ENCODE measurements at regions not wholly inside any gene's neighbourhood (a gene's known extent, or its start where the extent isn't known, plus 50 kb on each side); places are given as distances from the start of the nearest gene placed in this dataset.
"Not testable (repeated sequence)": the region's sequence is repeated elsewhere in the genome, so short reads cannot be mapped to it uniquely, and the experiment has no call there.

GRCh38 chr7:16318989-16319915 is 102.1 kb downstream of the CRPPA start:
- no peak for DNase-seq

DNA sequence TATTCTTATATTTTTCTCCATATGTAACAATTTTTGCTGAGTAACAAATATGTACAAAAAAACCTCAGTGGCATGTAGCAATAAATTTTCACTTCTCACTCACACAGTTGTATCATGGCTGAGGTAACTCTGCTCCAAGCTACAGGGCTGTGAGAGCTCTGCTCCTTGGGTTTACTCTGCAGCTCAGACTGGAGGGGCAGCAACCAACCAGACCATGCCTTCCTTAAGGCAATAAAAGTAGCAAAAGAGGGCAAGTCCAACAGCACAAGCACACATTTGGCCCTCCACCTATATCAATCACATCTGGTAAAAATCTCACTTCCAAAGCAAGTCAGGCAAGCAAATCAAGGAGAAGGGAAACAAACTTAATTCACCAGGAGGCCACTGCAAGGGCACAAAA is 102.9 kb downstream of the CRPPA start:
- no peak for DNase-seq

DNA sequence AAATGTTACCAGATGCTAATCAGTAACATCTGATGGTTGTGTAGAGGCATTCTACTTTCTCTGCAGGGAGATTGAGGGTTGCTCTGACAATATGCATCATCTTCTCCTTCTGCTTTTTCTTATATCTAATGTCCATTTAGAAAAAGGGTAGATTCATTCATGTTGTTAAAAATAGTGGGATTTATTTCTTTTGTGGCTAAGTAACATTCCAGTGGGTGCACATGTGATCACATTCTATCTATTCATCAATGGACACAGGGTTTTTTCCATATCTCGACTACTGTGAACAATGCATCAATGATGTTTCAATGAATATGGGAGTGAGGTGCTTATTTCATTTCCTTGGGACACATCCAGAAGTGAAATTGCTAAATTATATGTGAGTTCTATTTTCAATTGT is 103.9 kb downstream of the CRPPA start:
- DNase-seq = no peak

DNA sequence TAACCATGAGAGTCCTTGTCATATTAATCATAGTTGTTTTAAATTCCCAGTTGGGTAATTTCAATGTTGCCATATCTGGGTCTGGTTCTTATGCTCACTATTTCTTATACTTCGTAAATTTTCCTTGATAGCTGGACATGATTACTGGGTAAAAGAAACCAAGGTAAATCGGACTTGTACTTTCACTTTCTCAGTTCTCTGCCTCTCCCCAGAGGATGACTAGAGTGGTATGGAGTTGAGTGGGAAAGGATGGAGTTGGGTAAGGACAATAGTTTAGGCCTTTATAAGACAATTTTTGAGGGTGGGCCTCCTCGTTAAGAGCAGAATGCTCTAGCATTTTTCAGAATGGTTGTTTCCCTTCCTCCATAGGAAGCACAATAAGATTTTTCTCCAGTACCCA is 106.1 kb downstream of the CRPPA start:
- DNase-seq = no peak

DNA sequence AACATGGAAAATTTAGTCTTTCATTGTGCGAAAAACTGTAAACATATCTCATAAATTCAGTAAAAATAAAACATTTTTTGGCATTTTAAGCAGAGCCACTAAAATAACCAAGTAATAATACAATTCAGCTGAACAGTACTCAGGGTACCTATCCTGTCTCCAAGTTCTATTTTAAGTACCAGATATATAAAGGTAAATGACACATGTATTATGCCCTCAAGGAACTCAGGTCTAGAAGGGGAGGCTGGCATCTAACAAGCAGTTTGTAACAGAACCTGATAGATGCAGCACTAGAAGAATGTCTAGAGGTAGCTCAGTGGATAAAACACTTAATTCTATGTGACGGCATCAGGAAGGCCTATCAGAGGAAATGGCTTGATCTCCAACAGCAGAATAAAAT is 112.2 kb downstream of the CRPPA start:
- DNase-seq = no peak

DNA sequence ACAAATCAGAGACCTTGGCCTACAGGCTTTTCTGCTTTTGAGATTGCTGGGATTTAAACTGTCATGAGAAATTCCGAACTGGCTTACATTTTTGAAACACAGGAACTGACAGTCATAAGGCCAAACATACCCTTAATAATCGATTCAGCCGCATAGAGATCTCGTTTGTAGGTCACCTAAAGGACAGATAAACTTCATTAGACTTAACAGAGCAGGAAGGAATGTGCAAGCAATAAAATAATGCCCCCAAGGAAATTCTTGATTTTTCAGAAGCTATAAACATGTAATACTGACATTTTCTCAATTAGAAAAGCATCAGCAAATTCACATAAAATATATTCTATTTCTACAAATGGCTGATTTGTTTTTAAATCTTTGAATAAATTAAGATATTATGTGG is 120.0 kb downstream of the CRPPA start:
- no peak for DNase-seq

- DNase-seq = no peak
Measured at GRCh38 chr7:16300361-16300895, 120.9 kb downstream of the CRPPA start.

- no peak for DNase-seq
Measured at GRCh38 chr7:16299853-16300252, 121.5 kb downstream of the CRPPA start.

DNA sequence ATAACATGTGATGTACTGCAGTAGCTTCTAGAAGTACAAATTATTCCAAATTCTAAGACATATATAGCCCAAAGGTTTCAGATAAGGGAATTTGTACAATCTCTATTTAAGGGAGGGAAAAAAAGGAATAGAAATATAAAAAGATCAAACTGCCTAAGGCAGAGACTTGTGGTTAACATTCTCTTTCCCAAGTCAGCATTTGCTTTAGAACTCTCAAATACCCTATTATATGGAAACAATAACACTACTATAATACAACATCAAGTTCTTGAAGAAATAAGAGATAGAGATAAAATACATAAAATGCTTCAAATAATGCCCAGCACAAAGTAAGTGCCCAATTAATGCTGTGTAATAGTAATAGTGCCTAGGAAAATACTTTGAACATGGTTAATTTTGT is 123.1 kb downstream of the CRPPA start:
- no peak for DNase-seq

DNA sequence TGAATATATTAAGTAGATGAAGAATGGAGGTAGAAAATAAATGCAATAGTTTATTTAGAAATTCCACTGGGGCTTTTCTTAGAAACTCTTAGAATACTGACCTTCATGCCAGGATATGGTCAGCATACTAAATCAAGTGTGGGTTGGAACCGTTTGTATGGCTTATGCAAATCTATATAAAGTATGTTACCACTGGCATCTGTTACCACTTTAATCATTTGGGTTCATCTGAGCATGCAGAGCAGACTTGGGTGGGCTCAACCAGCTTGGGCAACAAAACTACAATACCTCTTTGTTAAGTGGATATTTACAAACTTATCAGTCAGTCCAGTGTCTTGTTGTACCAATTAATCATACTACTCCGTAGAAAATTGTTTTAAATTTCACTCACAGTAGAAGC is 125.8 kb downstream of the CRPPA start:
- DNase-seq = no peak

DNA sequence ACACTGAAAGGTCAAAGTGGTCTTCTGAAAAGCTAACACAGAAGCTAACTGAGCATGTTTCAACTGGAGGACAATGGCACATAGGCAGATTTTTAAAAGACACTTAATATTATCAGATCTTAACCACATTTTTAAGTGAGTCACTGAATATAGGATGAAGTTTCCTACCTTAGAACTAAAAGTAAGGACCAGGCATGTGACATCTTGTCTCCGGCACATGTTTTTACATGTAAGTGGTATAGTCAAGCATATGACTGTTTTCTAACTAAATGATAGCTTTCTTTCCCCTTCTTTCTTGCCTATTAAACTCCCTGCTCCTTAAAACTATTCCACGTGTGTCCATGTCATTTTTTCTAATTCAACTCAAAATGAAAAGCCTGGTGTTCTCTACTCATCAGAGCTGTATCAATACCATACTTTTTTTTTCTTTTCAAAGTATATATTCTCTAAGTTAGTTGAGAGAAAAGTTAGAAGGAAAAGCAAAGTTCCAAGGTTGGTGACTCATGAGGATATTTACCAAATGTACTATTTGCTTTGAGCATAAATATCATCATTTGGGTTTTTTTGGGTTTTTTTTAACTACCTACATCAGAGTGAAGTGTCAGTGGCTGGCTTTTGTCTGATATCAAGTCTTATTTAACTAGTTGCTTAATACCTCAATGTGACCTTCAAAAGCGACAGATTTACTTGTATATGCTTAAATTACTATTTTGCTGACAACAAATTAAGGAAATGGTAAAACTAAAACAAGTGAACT is 127.5 kb downstream of the CRPPA start:
- no peak for DNase-seq

DNA sequence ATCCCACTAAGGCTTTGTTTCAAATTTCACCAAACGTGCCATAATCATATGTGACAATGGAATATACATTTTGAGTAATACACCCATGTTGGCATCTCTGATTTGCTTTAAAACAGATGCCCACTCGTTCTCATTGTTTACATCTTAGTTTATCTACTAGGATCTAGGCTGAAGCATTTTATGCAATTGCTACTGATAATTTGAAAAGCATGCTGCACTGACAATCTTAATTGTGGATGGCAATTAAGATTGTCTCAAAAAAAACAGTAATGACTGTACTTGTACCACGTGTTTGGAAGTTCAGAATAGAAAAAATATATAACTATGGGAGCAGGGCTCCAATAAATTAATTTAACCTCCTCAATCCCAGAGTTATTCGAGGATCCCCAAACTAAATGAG is 136.8 kb downstream of the CRPPA start:
- no peak for DNase-seq

DNA sequence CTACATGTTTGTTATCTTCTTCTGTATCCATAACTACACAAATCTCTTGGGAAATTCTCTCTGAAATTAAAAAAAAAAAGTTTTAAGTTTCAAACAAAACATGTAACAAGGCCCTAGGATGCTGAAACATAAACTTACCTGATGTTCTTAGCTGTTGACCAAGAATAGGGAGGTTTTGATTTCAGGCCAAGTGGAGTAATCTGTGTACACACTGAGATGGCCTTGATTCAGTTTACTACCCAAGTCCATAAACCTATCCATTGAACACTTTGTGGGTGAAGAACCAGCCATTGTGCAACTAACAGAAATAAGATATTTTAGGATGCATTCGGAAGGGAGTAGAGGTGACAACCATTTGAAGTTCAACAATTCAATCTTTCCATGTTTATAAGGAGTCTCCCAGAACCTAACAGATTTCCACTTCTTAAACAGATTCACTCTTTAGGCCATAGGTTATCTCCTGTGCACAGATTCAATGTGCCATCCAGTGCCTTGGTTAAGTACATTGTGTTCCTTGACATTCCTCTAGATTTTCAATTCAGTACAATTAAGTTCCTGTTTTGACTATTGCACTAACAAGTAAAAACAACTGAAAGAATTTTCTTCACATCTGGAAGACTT is 143.1 kb downstream of the CRPPA start:
- no peak for DNase-seq

DNA sequence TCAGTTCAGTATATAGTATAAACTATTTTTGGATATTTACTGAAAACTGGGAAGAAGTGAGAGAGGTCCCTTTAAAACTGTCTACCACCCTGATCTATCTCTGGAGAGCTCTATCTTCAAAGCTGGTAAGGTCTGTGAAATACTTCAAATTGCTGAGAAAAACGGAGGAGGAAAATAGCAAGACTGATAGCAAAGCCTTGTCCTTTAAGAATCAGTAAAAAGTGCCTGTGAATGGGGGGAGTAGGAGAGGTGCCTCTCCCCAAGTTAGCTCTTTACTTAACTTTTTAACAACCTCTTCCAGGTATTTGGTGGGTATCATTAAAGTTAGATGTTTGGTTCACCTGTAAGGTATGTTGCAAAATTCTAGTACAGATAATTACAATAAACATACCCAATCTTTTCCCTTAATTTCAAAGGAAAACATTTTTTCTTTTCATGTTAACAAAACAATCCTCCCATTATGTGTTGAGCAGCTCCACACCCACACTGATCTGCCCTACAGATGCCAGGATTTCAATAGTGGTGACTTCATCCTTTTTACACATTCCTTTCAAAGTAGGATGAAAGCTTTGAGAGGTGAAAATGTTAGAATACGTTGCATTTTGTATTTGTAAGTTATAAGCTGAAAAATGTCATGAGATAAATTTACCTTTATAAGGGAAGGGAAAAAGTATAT is 149.2 kb downstream of the CRPPA start:
- no peak for DNase-seq

DNA sequence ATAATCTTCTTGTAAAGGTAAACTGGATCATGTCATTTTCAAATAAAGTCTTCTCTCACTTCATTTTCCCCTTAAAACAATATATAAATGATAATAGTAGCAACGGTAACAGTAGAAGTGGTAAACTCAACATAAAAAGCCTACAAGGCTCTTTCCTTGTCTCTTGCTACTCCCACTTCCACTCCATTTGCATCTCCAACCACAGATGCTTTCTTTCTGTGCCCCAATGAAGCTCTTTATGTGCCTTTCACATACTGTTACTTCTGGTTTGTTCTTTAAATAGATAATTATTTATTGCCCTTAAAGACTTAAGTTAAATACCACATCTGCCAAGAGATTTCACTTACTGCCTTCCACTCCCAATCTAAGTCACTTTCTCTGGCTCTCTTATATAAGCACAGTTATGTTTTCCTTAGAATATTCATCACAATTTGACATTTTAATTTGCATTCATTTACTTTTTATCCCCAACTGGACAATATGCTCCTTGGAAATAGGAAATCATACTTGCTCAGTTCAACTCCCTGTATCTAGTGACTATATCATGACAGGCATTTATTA is 149.9 kb downstream of the CRPPA start:
- DNase-seq = no peak

DNA sequence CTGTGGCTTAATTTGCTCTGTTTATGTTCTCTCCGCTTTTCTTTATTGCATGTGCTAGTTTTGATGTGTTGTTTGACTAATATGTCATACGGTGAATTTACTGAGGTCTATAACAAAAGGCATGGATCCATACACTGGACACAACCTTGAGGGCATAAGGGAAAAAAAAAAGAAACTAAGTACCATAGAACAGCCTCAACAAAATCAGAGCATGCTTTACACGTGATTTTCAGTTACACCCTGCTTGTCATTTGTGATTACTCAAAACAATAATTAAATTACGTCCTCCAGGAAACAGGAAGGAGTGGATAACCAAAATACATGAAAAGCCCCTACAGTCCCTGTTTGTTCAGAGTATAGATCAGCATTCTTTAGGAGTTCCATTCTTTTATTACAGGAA is 150.5 kb downstream of the CRPPA start:
- DNase-seq = no peak

GRCh38 chr7:16268821-16269768 is 152.2 kb downstream of the CRPPA start:
- no peak for DNase-seq

GRCh38 chr7:16267953-16268820 is 153.2 kb downstream of the CRPPA start:
- no peak for DNase-seq

GRCh38 chr7:16266877-16267276 is 154.5 kb downstream of the CRPPA start:
- no peak for DNase-seq

GRCh38 chr7:16266470-16266869 is 154.9 kb downstream of the CRPPA start:
- DNase-seq = not testable (repeated sequence)
